Fibroblast of pulmonary artery (primary cell): ENCODE measurements at regions not wholly inside any gene's neighbourhood (a gene's known extent, or its start where the extent isn't known, plus 50 kb on each side); places are given as distances from the start of the nearest gene placed in this dataset.

Experiments used
- DNase-seq: peaks from one replicate; pipeline ENCODE4 v3.0.0-alpha.2; 2010; ENCODE audit warnings: low read depth
- H3K4me3 ChIP-seq: replicated peaks from 2 replicates; pipeline ENCODE4 v1.5.1; 2011; ENCODE audit warnings: low read depth, mild to moderate bottlenecking, control low read depth, low read length, moderate library complexity
- TF ChIP-seq, protein P1 (sequence below): IDR thresholded peaks from 2 replicates; pipeline ENCODE4 v1.5.1; 2011; ENCODE audit warnings: mild to moderate bottlenecking, control low read depth, low read length, inconsistent platforms; ENCODE audit errors: missing control alignments

DNA sequence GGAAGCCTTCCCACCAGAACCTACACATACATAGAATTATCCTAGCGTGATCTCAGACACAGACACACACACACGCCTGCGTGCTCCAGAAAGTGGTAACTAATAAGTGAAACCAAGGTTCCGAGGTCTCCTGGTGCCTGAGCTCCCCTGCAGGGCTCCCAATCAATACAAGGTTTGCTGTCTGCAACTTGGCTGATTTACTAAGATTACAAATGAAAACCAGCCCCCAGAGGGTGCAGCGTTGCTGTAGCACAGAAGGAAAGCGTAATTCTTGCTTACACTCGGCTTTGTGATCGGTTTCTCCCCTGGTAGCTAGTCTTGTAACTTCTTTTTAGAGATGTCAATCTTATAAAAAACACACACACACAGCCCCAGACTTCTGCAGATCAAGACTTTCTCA is 334.1 kb upstream of the XYLT1 start:
- H3K4me3 ChIP-seq: no peak overlapping the region
- TF ChIP-seq, protein P1, sequence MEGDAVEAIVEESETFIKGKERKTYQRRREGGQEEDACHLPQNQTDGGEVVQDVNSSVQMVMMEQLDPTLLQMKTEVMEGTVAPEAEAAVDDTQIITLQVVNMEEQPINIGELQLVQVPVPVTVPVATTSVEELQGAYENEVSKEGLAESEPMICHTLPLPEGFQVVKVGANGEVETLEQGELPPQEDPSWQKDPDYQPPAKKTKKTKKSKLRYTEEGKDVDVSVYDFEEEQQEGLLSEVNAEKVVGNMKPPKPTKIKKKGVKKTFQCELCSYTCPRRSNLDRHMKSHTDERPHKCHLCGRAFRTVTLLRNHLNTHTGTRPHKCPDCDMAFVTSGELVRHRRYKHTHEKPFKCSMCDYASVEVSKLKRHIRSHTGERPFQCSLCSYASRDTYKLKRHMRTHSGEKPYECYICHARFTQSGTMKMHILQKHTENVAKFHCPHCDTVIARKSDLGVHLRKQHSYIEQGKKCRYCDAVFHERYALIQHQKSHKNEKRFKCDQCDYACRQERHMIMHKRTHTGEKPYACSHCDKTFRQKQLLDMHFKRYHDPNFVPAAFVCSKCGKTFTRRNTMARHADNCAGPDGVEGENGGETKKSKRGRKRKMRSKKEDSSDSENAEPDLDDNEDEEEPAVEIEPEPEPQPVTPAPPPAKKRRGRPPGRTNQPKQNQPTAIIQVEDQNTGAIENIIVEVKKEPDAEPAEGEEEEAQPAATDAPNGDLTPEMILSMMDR: no peak
- no peak for DNase-seq

DNA sequence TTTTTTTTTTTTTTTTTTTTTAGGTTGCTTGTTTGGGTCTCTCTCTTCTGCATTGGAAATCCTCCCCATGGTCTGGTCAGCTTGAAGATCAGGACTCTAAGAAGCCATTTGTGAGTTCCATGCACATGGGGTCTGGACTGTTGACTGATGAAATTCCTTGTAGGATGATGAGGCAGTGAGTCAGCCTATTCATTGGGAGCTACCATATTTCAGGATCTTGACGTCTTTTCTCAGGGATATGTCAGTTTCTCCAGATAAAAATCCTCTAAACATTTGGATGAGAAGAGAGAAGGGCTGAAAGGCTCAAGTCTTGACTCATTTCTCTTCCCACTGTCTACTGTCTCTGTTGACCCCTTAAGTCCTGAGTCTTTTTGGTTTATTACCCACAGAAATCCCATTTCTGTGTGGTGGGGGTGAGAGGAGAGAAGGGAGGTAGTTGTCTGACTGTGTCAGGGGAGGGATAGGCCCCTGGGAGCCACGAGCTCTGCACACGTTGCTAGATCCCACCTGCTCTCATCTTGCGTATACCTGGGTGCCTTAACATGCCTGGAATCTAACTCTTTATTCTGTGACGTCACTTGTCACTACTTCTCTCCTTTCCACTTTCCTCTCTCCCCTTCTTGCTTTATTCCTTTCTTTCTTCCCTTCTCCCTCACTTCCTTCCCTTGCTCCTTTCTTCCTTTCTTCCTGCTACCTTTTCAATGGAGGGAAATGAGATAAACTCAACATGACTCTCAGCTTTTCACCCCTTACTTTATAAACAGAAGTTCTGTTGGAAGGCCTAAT is 333.1 kb upstream of the XYLT1 start:
- H3K4me3 ChIP-seq: no peak overlapping the region
- TF ChIP-seq, protein P1: no peak
- peak; percentile 27 for DNase-seq

DNA sequence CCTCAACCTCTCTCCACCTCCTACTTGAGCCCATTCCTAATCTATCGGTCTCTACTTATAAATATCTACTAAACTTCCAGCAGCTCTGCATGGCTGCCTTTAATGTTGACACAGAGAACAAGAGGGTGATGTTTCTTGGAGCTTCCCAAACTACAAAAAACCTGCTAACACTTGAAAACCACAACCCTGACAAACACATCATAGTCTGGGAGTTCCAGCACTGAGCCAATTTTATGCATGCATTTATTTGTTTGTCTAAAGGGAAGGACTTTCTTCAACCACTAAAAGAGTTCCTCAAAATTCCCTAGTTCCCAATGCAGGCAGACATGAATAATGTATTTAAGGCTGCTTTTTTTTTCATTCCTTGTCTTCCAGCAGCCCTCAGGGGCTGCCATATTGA is 331.8 kb upstream of the XYLT1 start:
- H3K4me3 ChIP-seq: no peak overlapping the region
- TF ChIP-seq, protein P1: no peak
- no peak for DNase-seq

- DNase-seq: no peak
- TF ChIP-seq, protein P1: no peak
- H3K4me3 ChIP-seq: no peak overlapping the region
Measured at GRCh38 chr16:17801068-17801467, 330.3 kb upstream of the XYLT1 start.

- no peak overlapping the region for H3K4me3 ChIP-seq
- TF ChIP-seq, protein P1: no peak
- no peak for DNase-seq
Measured at GRCh38 chr16:17798716-17799115, 328.0 kb upstream of the XYLT1 start.

DNA sequence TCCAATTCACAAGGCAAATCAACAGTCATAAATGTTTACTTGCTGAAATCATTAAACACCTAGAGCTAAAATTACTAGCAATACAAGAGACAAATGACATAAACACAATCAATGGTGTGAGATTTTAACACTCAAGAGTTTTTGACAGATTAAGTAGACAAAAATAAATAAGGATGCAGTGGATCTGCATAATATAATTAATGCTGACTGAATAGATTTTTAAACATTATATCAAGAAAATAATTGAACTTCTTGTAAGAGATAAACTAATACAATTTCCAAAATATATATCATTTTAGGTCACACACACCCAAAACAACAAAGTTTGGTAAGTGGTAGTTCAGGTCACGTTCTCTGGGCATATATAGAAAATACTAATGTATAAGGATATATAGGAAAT is 322.6 kb upstream of the XYLT1 start:
- DNase-seq: no peak
- TF ChIP-seq, protein P1: no peak
- no peak overlapping the region for H3K4me3 ChIP-seq

GRCh38 chr16:17784073-17784472 is 313.3 kb upstream of the XYLT1 start:
- peak; percentile 16 for DNase-seq
- H3K4me3 ChIP-seq: no peak overlapping the region
- TF ChIP-seq, protein P1: no peak
